ENCODE measurements at regions not wholly inside any gene's neighbourhood (a gene's known extent, or its start where the extent isn't known, plus 50 kb on each side); places are given as distances from the start of the nearest gene placed in this dataset.

- TF ChIP-seq CTCF (IDR thresholded peaks at IDR 0.05) (no peak), POLR2AphosphoS5 (IDR thresholded peaks at IDR 0.05) (no peak), POLR2A (IDR thresholded peaks at IDR 0.05) (no peak)
Measured at GRCh38 chr5:123785162-123786071, 273.4 kb downstream of the CSNK1G3 start.
